HepG2 (cell line): ENCODE measurements at regions not wholly inside any gene's neighbourhood (a gene's known extent, or its start where the extent isn't known, plus 50 kb on each side); places are given as distances from the start of the nearest gene placed in this dataset.

Experiments
- ATAC-seq: fragments of 200-7000 bp; cut with Tn5 transposase; 3 replicates; pipeline ENCODE4 v1.9.1; 2020; ENCODE audit warnings: mild to moderate bottlenecking, moderate library complexity
- BruUV-seq: library from RNA; stranded (reverse); fragments of 400-500 nt; replicated peaks from 2 replicates; lab custom pipeline; 2021; lab: Mats Ljungman, UMichigan
- CTCF ChIA-PET: fragments of 300-600 bp; formaldehyde crosslinking; extraction: SDS; loops from one replicate; lab custom pipeline; 2021; ENCODE audit warnings: low total read pairs, inconsistent platforms, low intra/inter-chr PET ratio; lab: Yijun Ruan, JAX
- POLR2A ChIA-PET: fragments of 350-600 bp; sonication (Branson Sonifier 250); formaldehyde crosslinking; loops from one replicate; lab custom pipeline; 2020; ENCODE audit warnings: antibody characterized with exemption, inconsistent platforms; lab: Yijun Ruan, JAX
- DNase-seq: peaks from one replicate; pipeline ENCODE4 v3.0.0-alpha.2; 2015; ENCODE audit warnings: low spot score
- FAIRE-seq: peaks from 3 replicates; lab custom pipeline; 2011; peaks lifted over from hg19 to GRCh38; lab: Jason Lieb, UNC
- H2AFZ ChIP-seq: one replicate; pipeline ENCODE4 v1.6.1; 2011; ENCODE audit warnings: low read length, inconsistent platforms
- H3K27ac ChIP-seq: fragments of 300-600 bp; 3 replicates; pipeline ENCODE4 v1.8.0; 2011; ENCODE audit warnings: mixed run types, mild to moderate bottlenecking, mixed read lengths, low read length, inconsistent platforms; ENCODE audit not compliant: insufficient read depth; ENCODE audit errors: extremely low read length
- H3K27me3 ChIP-seq, 2 experiments: fragments of 200-600 bp in 1 of 2; 2 replicates in 1 of 2; 3 replicates in 1 of 2; pipeline versions ENCODE4 v1.6.0 to v1.8.0; 2011; ENCODE audit warnings: low read length in 2 of 2, mild to moderate bottlenecking in 2 of 2, moderate library complexity in 2 of 2, inconsistent platforms in 1 of 2; ENCODE audit not compliant: insufficient read depth in 2 of 2, control insufficient read depth in 1 of 2
- H3K36me3 ChIP-seq, 2 experiments: fragments of 200-600 bp in 1 of 2; replicated peaks in 1 of 2; 2 replicates in 1 of 2; 3 replicates in 1 of 2; pipeline versions ENCODE4 v1.5.1 to v1.8.0; 2011; ENCODE audit warnings: low read length in 2 of 2, inconsistent platforms in 1 of 2; ENCODE audit not compliant: insufficient read depth in 2 of 2, control insufficient read depth in 1 of 2
- H3K4me1 ChIP-seq: 2 replicates; pipeline ENCODE4 v1.5.1; 2012; ENCODE audit warnings: low read length, inconsistent platforms; ENCODE audit not compliant: insufficient read depth
- H3K4me2 ChIP-seq: 2 replicates; pipeline ENCODE4 v1.6.0; 2011; ENCODE audit warnings: low read depth, low read length, inconsistent platforms
- H3K4me3 ChIP-seq, 3 experiments: fragments of 200-600 bp in 1 of 3; sonication (generic), shearing (Covaris generic) in 1 of 3; replicated peaks in 1 of 3; 2 replicates each; pipeline ENCODE4 v1.5.1; 2011 to 2016; ENCODE audit warnings: low read length in 3 of 3, inconsistent platforms in 2 of 3, low read depth in 2 of 3, mild to moderate bottlenecking in 2 of 3, control low read depth in 1 of 3, mixed read lengths in 1 of 3; ENCODE audit not compliant: insufficient read depth in 1 of 3
- H3K79me2 ChIP-seq: one replicate; pipeline ENCODE4 v1.6.1; 2011; ENCODE audit warnings: low read length, inconsistent platforms; ENCODE audit not compliant: insufficient read depth
- H3K9ac ChIP-seq: 2 replicates; pipeline ENCODE4 v1.6.0; 2011; ENCODE audit warnings: mild to moderate bottlenecking, low read depth, low read length, inconsistent platforms; ENCODE audit not compliant: insufficient read depth
- H3K9me3 ChIP-seq: 2 replicates; pipeline ENCODE4 v1.5.1; 2012; ENCODE audit warnings: mild to moderate bottlenecking, low read length
- H4K20me1 ChIP-seq: 2 replicates; pipeline ENCODE4 v1.6.0; 2011; ENCODE audit warnings: inconsistent platforms, mild to moderate bottlenecking, low read length, moderate library complexity; ENCODE audit not compliant: insufficient read depth
- ISX ChIP-seq: sonication (generic); formaldehyde crosslinking; conservative IDR thresholded peaks from 2 replicates; pipeline ENCODE4 v1.5.0; 2020; ENCODE audit warnings: missing genetic modification reagents
- MZF1 ChIP-seq: sonication (generic); formaldehyde crosslinking; IDR thresholded peaks from 2 replicates; pipeline ENCODE4 v1.8.1; 2023; ENCODE audit warnings: mild to moderate bottlenecking, missing genetic modification reagents, borderline replicate concordance
- SP140L ChIP-seq: sonication (generic); formaldehyde crosslinking; IDR thresholded peaks from 2 replicates; pipeline ENCODE4 v1.4.0; 2020; ENCODE audit warnings: missing genetic modification reagents, borderline replicate concordance
- YY1 ChIP-seq: IDR thresholded peaks from 2 replicates; pipeline ENCODE4 v1.6.1; 2011; ENCODE audit warnings: low read length, low read depth, moderate library complexity, mild to moderate bottlenecking; ENCODE audit not compliant: insufficient read depth, insufficient replicate concordance
- ZSCAN31 ChIP-seq: sonication (generic); formaldehyde crosslinking; IDR thresholded peaks from 2 replicates; pipeline ENCODE4 v1.5.0; 2020; ENCODE audit warnings: low read depth, mild to moderate bottlenecking, missing genetic modification reagents
- WGBS: methylation state at CpG from one replicate; pipeline ENCODE4 v1.1.6; 2017; ENCODE audit warnings: low lambda C conversion rate; 5-methylcytosine and 5-hydroxymethylcytosine counted together
- in situ Hi-C: cut with HindIII; loops from 2 replicates; pipeline ENCODE4 v1.10.0; 2017; ENCODE audit warnings: low pct_unique_long_range_greater_than_20kb; ENCODE audit not compliant: extremely low pct_ligation_motif_present
- intact Hi-C: fragments of 100-400 bp; cut with micrococcal nuclease; formaldehyde crosslinking; loops from one replicate; pipeline ENCODE4 v1.10.0; 2022; ENCODE audit not compliant: unreplicated experiment
- TF ChIP-seq, protein P1 (sequence below): sonication (generic); formaldehyde crosslinking; IDR thresholded peaks from 2 replicates; pipeline ENCODE4 v1.5.0; 2020; ENCODE audit warnings: mild to moderate bottlenecking, low read depth, missing genetic modification reagents, borderline replicate concordance
- TF ChIP-seq, protein P2 (sequence below): IDR thresholded peaks from 2 replicates; pipeline ENCODE4 v1.6.1; 2016
- TF ChIP-seq, protein P3 (sequence below): sonication (generic); formaldehyde crosslinking; conservative IDR thresholded peaks from 2 replicates; pipeline ENCODE4 v1.4.0; 2020; ENCODE audit warnings: missing genetic modification reagents
- TF ChIP-seq, protein P4 (sequence below): sonication (generic); formaldehyde crosslinking; IDR thresholded peaks from 2 replicates; pipeline ENCODE4 v1.8.0; 2022; ENCODE audit warnings: missing genetic modification reagents, low read depth, mild to moderate bottlenecking, borderline replicate concordance
- TF ChIP-seq, protein P5 (sequence below): sonication (generic); formaldehyde crosslinking; IDR thresholded peaks from 2 replicates; pipeline ENCODE4 v1.4.0; 2020; ENCODE audit warnings: mild to moderate bottlenecking, missing genetic modification reagents

DNA sequence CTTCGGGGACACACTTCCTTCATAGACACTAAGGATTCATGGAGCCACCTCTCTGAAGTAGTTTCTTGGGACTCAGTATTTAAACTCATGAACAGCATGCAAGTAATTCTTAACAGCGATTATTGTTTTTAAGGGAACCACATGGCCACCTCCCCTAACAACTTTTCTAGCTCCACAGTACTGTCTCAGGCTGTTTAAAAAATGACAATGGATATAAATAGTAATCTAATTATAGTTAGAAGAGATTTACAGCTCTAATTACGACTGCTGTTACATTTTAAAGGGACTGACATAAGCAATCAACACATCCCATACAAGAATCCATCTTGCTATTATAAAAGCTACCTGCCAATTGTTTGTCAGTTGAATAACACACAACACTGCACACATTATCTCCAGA is 72.1 kb upstream of the HDGFL1 start:
- H3K36me3 ChIP-seq = no peaks in the 10 kb centered on the region
- CTCF ChIA-PET = no interaction called here
- WGBS = 8% methylated on average over 3 of the region's 3 CpGs

More for the DNA sequence above, 72.1 kb upstream of the HDGFL1 start:
- no peaks in the 10 kb centered on the region for H4K20me1 ChIP-seq
- H3K4me3 ChIP-seq = no peak overlapping the region
- in situ Hi-C loops = no loop called here
- ATAC-seq (no peak), DNase-seq (no peak), FAIRE-seq (no peak)
- intact Hi-C loops = no loop called here
- no peak overlapping the region for H3K9ac ChIP-seq
- no peaks in the 10 kb centered on the region for H3K4me1 ChIP-seq
- TF ChIP-seq ISX (CRISPR knock-in tag) (no peak), SP140L (CRISPR knock-in tag) (no peak), MZF1 (no peak), YY1 (no peak), ZSCAN31 (CRISPR knock-in tag) (no peak)
- TF ChIP-seq, protein P1, sequence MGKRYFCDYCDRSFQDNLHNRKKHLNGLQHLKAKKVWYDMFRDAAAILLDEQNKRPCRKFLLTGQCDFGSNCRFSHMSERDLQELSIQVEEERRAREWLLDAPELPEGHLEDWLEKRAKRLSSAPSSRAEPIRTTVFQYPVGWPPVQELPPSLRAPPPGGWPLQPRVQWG = no peak
- TF ChIP-seq, protein P2, sequence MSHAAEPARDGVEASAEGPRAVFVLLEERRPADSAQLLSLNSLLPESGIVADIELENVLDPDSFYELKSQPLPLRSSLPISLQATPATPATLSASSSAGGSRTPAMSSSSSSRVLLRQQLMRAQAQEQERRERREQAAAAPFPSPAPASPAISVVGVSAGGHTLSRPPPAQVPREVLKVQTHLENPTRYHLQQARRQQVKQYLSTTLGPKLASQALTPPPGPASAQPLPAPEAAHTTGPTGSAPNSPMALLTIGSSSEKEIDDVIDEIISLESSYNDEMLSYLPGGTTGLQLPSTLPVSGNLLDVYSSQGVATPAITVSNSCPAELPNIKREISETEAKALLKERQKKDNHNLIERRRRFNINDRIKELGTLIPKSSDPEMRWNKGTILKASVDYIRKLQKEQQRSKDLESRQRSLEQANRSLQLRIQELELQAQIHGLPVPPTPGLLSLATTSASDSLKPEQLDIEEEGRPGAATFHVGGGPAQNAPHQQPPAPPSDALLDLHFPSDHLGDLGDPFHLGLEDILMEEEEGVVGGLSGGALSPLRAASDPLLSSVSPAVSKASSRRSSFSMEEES (CRISPR knock-in tag) = no peak
- TF ChIP-seq, protein P3, sequence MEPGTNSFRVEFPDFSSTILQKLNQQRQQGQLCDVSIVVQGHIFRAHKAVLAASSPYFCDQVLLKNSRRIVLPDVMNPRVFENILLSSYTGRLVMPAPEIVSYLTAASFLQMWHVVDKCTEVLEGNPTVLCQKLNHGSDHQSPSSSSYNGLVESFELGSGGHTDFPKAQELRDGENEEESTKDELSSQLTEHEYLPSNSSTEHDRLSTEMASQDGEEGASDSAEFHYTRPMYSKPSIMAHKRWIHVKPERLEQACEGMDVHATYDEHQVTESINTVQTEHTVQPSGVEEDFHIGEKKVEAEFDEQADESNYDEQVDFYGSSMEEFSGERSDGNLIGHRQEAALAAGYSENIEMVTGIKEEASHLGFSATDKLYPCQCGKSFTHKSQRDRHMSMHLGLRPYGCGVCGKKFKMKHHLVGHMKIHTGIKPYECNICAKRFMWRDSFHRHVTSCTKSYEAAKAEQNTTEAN (CRISPR knock-in tag) = no peak
- TF ChIP-seq, protein P4, sequence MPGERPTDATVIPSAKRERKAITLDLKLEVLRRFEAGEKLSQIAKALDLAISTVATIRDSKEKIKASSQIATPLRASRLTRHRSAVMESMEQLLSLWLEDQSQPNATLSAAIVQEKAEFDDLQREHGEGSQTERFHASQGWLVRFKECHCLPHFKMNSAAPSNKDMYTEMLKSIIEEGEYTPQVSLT (CRISPR knock-in tag) = no peak
- TF ChIP-seq, protein P5, sequence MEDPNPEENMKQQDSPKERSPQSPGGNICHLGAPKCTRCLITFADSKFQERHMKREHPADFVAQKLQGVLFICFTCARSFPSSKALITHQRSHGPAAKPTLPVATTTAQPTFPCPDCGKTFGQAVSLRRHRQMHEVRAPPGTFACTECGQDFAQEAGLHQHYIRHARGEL (CRISPR knock-in tag) = no peak
- H3K4me2 ChIP-seq = no peak overlapping the region
- H3K27ac ChIP-seq = no peak overlapping the region
- no peaks in the 10 kb centered on the region for H3K27me3 ChIP-seq
- no peak overlapping the region for H2AFZ ChIP-seq
- POLR2A ChIA-PET = no interaction called here
- H3K79me2 ChIP-seq = no peaks in the 10 kb centered on the region
- BruUV-seq = no TSS peak
- peaks cover 73% of the 10 kb centered on the region for H3K9me3 ChIP-seq
